Mesothelial cell of epicardium (in vitro differentiated cells): ENCODE measurements at regions not wholly inside any gene's neighbourhood (a gene's known extent, or its start where the extent isn't known, plus 50 kb on each side); places are given as distances from the start of the nearest gene placed in this dataset.

Source experiments
- DNase-seq, 2 experiments: peaks; one replicate each; pipeline ENCODE4 v3.0.0; 2021; ENCODE audit warnings: low spot score in 2 of 2; ENCODE audit not compliant: unreplicated experiment in 2 of 2
- H3K27ac Mint-ChIP-seq: 2 replicates; pipeline ENCODE4 v1.8.0; 2021; ENCODE audit warnings: mixed read lengths
- H3K27me3 Mint-ChIP-seq: 2 replicates; pipeline ENCODE4 v1.8.0; 2021; ENCODE audit warnings: low read depth, mixed read lengths
- H3K36me3 Mint-ChIP-seq: 2 replicates; pipeline ENCODE4 v1.8.0; 2021; ENCODE audit warnings: mixed read lengths
- H3K4me1 Mint-ChIP-seq: 2 replicates; pipeline ENCODE4 v1.8.0; 2021; ENCODE audit warnings: mixed read lengths
- H3K4me3 Mint-ChIP-seq: 2 replicates; pipeline ENCODE4 v1.8.0; 2021; ENCODE audit warnings: mild to moderate bottlenecking, moderate library complexity, mixed read lengths
- H3K9me3 Mint-ChIP-seq: 2 replicates; pipeline ENCODE4 v1.8.0; 2021; ENCODE audit warnings: mixed read lengths
- TF ChIP-seq, protein P1 (sequence below): fragments of 200-600 bp; sonication (generic); IDR thresholded peaks from one replicate; pipeline ENCODE4 v1.5.0; 2021; ENCODE audit warnings: antibody characterized with exemption; ENCODE audit not compliant: unreplicated experiment

DNA sequence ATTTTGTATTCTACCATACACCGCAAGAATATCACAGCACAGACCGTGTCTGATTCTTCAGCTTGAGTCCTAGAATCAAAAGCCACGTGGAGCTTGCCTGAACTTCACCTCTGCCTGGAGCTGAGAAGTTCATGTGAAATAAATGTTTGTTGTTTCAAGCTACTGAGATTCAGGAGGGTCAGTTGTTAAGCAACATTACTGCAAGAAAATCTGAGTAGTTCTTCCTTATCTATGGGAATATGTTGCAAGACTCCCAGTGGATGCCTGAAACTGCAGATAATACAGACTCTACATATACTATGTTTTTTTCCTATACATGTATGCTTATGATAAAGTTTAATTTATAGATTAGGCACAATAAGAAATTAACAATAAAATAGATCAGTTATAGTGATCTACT, 995.3 kb downstream of the TBC1D22A start:
- no peaks in the 10 kb centered on the region for H3K4me1 Mint-ChIP-seq
- no peak overlapping the region for H3K4me3 Mint-ChIP-seq
- TF ChIP-seq, protein P1, sequence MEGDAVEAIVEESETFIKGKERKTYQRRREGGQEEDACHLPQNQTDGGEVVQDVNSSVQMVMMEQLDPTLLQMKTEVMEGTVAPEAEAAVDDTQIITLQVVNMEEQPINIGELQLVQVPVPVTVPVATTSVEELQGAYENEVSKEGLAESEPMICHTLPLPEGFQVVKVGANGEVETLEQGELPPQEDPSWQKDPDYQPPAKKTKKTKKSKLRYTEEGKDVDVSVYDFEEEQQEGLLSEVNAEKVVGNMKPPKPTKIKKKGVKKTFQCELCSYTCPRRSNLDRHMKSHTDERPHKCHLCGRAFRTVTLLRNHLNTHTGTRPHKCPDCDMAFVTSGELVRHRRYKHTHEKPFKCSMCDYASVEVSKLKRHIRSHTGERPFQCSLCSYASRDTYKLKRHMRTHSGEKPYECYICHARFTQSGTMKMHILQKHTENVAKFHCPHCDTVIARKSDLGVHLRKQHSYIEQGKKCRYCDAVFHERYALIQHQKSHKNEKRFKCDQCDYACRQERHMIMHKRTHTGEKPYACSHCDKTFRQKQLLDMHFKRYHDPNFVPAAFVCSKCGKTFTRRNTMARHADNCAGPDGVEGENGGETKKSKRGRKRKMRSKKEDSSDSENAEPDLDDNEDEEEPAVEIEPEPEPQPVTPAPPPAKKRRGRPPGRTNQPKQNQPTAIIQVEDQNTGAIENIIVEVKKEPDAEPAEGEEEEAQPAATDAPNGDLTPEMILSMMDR: no peak
- no peaks in the 10 kb centered on the region for H3K27me3 Mint-ChIP-seq
- H3K9me3 Mint-ChIP-seq: peaks cover 23% of the 10 kb centered on the region
- H3K27ac Mint-ChIP-seq: no peak overlapping the region
- H3K36me3 Mint-ChIP-seq: no peaks in the 10 kb centered on the region
- DNase-seq: no peak

DNA sequence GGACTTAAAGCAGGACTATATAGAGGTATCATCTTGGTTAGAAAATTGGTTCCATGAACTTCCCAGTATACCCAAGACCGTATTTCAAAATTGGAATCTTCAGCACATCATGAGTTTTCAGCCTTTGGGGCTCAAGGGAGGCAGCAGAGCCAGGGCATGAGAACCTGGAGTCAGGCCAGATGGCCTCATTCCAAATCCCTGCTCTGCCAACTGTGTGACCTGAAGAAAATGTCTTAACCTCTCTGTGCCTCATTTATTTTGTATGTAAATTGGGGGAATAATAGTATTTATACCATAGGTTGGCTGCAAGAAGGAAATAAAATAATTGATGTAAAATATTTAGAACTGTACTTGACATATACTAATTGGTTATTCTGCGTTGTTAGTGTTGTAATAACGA, 987.6 kb downstream of the TBC1D22A start:
- Mint-ChIP-seq H3K4me1 (no peaks in the 10 kb centered on the region), H3K27me3 (no peaks in the 10 kb centered on the region), H3K27ac (no peak overlapping the region), H3K4me3 (no peak overlapping the region), H3K9me3 (peaks cover 4% of the 10 kb centered on the region), H3K36me3 (no peaks in the 10 kb centered on the region)
- TF ChIP-seq, protein P1: no peak
- no peak for DNase-seq

DNA sequence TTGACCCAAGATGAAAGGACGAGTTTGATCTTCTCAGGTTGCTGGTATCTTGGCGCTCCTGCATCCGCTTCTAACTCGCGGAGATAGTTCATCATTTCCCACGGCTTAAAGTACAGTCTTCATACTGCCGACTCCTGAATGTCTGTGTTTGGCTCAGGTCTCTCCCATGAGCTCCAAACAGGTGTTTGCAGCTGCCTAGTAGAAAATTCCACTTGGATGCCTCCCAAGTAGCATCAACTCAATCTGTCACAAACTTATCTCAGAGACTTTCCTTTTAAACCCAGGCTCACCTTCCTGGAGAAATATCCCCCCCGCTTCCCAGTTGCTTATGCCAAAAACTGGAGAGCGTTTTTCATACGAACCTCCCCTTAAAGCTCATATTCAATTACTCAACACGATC, 986.5 kb downstream of the TBC1D22A start:
- no peaks in the 10 kb centered on the region for H3K36me3 Mint-ChIP-seq
- H3K4me1 Mint-ChIP-seq: no peaks in the 10 kb centered on the region
- DNase-seq: no peak
- H3K9me3 Mint-ChIP-seq: peaks cover 2% of the 10 kb centered on the region
- H3K27ac Mint-ChIP-seq: no peak overlapping the region
- H3K4me3 Mint-ChIP-seq: no peak overlapping the region
- TF ChIP-seq, protein P1: no peak
- no peaks in the 10 kb centered on the region for H3K27me3 Mint-ChIP-seq

DNA sequence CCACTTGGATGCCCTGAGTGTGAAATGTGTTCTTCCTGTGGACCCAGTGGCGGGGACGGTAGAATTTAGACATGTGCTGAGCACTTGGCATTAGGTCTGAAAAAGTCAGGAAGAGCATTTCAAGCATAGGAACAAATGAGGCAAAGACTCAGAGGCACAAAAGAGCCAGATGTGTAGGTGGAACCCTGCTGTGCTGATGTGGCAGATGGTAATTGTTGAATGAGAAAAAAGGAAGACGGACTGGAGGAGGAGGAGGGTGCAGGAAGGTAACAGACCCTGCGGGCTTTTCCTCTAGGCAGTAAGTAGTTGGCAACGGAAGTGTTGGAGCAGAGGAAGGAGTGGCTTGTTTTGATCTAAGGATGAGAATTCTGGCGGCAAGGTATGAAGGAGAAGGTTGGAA, 985.8 kb downstream of the TBC1D22A start:
- Mint-ChIP-seq H3K27me3 (no peaks in the 10 kb centered on the region), H3K36me3 (no peaks in the 10 kb centered on the region), H3K9me3 (no peaks in the 10 kb centered on the region), H3K4me3 (no peak overlapping the region), H3K27ac (no peak overlapping the region), H3K4me1 (no peaks in the 10 kb centered on the region)
- TF ChIP-seq, protein P1: no peak
- DNase-seq: no peak

DNA sequence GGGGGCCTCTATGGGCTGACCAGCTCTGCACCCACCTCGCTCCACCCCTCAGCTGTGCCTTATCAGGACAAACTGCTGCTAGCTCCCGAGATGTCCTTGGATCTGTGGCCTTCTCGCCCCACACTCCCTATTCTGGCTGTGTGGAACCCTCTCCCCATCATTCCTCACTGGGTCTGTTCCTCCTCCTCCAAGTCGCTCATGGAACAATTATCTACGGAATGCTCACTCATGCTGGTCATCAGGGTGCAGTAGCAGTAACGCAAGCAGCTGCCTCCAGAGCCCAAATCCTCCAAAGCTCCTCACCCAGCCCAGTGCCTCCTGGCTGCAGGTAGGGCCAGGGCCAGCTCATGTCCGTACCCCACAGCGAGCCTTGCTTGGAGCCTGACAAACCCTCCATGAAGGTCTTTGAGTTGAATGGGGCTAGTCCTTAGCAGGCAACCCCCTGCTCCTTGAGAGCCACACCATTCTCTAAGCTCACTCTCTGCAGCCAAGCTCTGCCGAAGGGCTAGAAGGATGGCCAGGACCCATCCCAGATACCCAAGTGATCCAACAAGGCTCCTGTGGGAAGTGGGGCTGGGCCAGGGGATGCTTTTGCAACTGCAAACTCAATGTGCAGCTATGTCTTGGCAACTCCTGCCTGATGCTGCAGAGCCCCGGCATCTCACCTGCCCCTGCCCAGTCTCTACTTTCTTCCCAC, 977.8 kb downstream of the TBC1D22A start:
- TF ChIP-seq, protein P1: no peak
- DNase-seq: no peak
- Mint-ChIP-seq H3K4me1 (no peaks in the 10 kb centered on the region), H3K27ac (no peak overlapping the region), H3K27me3 (no peaks in the 10 kb centered on the region), H3K36me3 (no peaks in the 10 kb centered on the region), H3K4me3 (no peak overlapping the region), H3K9me3 (no peaks in the 10 kb centered on the region)
